ENCODE measurements at regions not wholly inside any gene's neighbourhood (a gene's known extent, or its start where the extent isn't known, plus 50 kb on each side); places are given as distances from the start of the nearest gene placed in this dataset.

DNA sequence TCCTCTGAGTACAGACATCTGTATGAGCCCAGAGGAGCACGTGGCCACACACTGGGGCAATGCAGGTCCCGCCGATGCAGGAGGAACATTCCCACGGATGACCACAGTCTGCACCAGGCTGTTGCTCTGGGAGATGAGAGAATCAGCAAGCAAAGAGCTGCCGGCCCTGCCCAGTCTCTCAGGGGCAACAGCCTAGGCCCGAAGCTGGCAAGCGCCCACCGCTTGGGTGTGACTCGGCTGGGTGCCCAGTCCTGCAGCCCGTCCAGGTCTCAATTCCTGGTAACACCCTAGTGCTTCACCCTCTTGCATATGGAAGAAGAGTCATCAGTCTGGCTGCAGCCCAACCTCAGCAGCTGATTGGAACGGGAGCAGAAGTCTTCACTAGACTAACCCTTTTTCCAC is 153.7 kb upstream of the HES1 start:
- WGBS, result 37% methylated on average over 9 of the region's 11 CpGs
- no peaks in the 10 kb centered on the region for H3K36me3 ChIP-seq
- peak; percentile 37 for DNase-seq (ENCODE audit: low spot score)
- H3K27me3 ChIP-seq (replicated peaks; ENCODE audit: insufficient read depth), result no peaks in the 10 kb centered on the region
- no peak overlapping the region for H3K4me3 ChIP-seq
- no peaks in the 10 kb centered on the region for H3K9me3 ChIP-seq
- TF ChIP-seq POLR2AphosphoS5 (IDR thresholded peaks at IDR 0.05), result no peak
- no peak for TF ChIP-seq POLR2A (IDR thresholded peaks at IDR 0.05)
- TF ChIP-seq CTCF (IDR thresholded peaks at IDR 0.05), result no peak
- no peak overlapping the region for H3K27ac ChIP-seq
- intact Hi-C loops (cut with DNase I), result no loop called here
- H3K4me1 ChIP-seq (replicated peaks), result no peaks in the 10 kb centered on the region

DNA sequence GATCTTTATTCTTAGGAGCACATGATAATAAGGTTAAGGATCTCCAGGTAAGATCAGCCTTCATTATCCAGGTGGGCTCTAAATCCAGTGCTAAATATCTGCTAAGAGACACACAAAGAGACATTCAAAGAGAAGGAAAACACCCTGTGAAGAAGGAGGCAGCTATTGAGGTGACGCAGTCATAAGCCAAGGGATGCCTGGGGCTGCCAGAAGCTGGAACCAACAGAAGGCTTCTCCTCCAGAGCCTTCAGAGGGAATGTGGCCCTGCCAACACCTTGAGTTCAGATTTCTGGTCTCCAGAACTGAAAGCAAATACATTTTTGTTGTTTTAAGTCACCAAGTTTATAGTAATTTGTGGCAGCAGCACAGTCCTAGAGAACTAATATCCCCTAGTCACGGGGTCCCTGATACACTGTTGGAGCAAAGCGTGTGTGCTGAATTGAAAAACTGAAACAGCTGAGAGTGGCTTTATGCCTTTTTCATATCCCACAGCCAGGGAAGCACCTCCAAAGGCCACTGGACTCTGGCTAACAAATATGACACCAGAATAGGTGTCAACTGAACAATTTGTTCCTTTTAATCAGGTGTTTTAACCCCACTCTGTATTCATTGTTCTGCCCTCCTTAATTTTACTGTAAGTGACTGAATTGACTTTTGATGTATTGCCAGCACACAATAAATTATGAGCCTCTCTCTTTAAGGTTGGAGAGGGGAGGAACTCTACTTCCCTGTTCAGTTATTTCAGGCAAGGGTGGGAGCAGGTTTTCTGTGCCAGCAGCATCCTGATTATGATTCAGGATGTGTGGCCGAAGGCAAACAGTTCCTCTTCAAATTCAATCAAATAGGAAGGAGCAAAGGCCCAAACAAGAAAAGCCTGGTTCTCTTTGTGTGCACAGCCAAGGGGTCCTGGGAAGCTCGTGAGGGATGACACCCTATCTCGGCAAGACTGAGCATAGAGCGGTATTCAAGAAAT is 151.8 kb upstream of the HES1 start:
- Histone ChIP-seq H3K4me3 (no peak overlapping the region), H3K27ac (no peak overlapping the region), H3K4me1 (replicated peaks) (no peaks in the 10 kb centered on the region), H3K36me3 (no peaks in the 10 kb centered on the region), H3K27me3 (replicated peaks; ENCODE audit: insufficient read depth) (no peaks in the 10 kb centered on the region), H3K9me3 (no peaks in the 10 kb centered on the region)
- WGBS, result 58% methylated on average over 7 of the region's 7 CpGs
- TF ChIP-seq POLR2AphosphoS5 (IDR thresholded peaks at IDR 0.05) (no peak), POLR2A (IDR thresholded peaks at IDR 0.05) (no peak), CTCF (IDR thresholded peaks at IDR 0.05) (no peak)
- no peak for DNase-seq (ENCODE audit: low spot score)
- intact Hi-C loops (cut with DNase I), result no loop called here

DNA sequence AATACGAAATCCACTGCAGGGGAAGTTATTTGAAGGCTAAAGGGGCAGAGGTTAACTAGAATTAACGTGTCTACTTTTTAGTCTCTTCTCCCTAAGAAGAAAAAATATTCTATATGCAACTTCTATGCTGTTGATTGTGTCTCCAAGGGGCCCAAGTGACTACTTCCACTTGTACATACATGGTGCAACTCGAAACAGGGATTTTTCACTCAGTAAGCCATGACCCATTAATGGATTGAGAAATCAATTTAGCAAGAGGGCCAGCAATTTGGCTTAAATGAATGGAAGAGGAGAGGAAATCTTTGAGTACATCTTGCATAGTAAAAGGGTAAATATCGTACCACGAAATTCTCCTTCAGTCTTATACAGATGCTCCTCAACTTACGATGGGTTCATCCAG is 151.1 kb upstream of the HES1 start:
- TF ChIP-seq POLR2A (IDR thresholded peaks at IDR 0.05) (no peak), POLR2AphosphoS5 (IDR thresholded peaks at IDR 0.05) (no peak), CTCF (IDR thresholded peaks at IDR 0.05) (no peak)
- Histone ChIP-seq H3K4me3 (no peak overlapping the region), H3K4me1 (replicated peaks) (no peaks in the 10 kb centered on the region), H3K27me3 (replicated peaks; ENCODE audit: insufficient read depth) (no peaks in the 10 kb centered on the region), H3K27ac (no peak overlapping the region), H3K9me3 (no peaks in the 10 kb centered on the region), H3K36me3 (no peaks in the 10 kb centered on the region)
- intact Hi-C loops (cut with DNase I), result no loop called here
- WGBS, result 80% methylated on average over 6 of the region's 6 CpGs
- DNase-seq (ENCODE audit: low spot score), result no peak

DNA sequence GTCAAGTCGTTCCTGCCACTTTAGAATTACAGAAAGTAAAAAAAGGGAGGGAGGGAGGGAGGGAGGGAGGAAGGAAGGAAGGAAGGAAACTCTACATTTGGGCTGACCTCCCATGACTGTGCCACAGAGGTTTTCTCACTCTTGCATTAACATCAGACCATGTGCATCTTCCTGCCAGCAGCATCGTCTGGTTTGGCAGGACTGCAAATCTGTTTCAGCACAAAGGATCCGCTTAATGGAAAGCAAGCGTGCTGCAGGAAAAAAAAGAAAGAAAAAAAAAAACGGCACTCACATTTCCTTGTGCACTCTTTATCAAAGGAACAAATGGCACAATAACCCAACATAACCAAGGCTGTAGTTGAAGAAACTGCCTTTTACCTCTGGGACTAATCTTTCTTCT is 148.8 kb upstream of the HES1 start:
- Histone ChIP-seq H3K4me3 (no peak overlapping the region), H3K36me3 (no peaks in the 10 kb centered on the region), H3K27ac (no peak overlapping the region), H3K9me3 (no peaks in the 10 kb centered on the region), H3K27me3 (replicated peaks; ENCODE audit: insufficient read depth) (no peaks in the 10 kb centered on the region), H3K4me1 (replicated peaks) (no peaks in the 10 kb centered on the region)
- DNase-seq (ENCODE audit: low spot score), result no peak
- TF ChIP-seq POLR2A (IDR thresholded peaks at IDR 0.05) (no peak), CTCF (IDR thresholded peaks at IDR 0.05) (no peak), POLR2AphosphoS5 (IDR thresholded peaks at IDR 0.05) (no peak)
- WGBS, result 20% methylated on average over 5 of the region's 5 CpGs
- intact Hi-C loops (cut with DNase I), result no loop called here

- TF ChIP-seq POLR2A (IDR thresholded peaks at IDR 0.05) (no peak), CTCF (IDR thresholded peaks at IDR 0.05) (no peak), POLR2AphosphoS5 (IDR thresholded peaks at IDR 0.05) (no peak)
- 92% methylated on average over 1 of the region's 1 CpG for WGBS
- no peaks in the 10 kb centered on the region for H3K4me1 ChIP-seq (replicated peaks)
- no peaks in the 10 kb centered on the region for H3K27me3 ChIP-seq (replicated peaks; ENCODE audit: insufficient read depth)
- no peak overlapping the region for H3K4me3 ChIP-seq
- H3K36me3 ChIP-seq, result no peaks in the 10 kb centered on the region
- intact Hi-C loops (cut with DNase I), result no loop called here
- no peaks in the 10 kb centered on the region for H3K9me3 ChIP-seq
- no peak for DNase-seq (ENCODE audit: low spot score)
- no peak overlapping the region for H3K27ac ChIP-seq
Observed at GRCh38 chr3:193989186-193989585, 146.8 kb upstream of the HES1 start.

All from prostate gland (tissue), 2 donors.